ENCODE measurements at regions not wholly inside any gene's neighbourhood (a gene's known extent, or its start where the extent isn't known, plus 50 kb on each side); places are given as distances from the start of the nearest gene placed in this dataset.

DNA sequence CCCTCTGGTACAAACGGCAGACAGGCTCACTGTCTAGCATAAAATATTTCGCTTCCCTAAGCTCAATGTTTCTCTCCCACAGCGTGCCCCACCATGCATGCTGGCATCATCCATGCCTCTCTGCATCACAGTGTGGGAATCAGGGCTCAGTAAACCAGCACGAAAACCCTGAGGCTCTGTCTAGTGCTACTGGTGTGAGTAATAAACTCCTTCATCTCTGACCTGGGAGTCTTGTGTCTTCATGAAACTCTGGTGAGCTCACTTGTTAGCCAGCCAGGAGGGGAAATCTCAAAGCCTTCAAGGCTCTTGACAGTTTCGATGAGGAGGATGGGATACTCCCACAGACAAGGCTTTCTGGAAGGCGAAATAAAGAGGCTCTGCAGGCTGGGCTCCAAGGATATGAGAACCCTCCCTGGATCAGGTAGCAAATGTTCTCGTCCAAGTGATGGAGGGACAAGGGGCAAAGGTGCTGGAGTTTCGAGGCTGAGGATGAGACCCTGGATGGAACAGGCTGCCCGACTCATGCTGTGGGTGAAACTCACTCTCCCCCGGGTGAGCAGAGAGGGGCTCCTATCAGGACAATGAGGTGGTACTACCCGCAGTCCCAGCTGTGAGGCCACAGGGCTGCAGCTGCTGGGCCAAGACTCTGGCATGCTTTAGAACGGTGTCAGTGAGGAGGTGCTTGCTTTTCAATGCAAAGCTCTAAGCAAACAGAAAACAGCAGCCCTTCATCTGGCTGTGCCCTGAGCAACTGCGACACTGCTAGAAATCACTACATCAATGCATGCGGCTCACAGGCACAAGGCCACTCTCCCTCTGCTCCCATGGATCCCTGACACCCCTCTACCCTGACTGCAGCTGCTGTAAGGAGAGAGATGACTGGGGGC, 69.3 kb downstream of the SHANK2 start:
- Histone ChIP-seq H3K4me1 (ENCODE audit: control insufficient read depth, insufficient read depth, low read length) (no peaks in the 10 kb centered on the region), H3K9me3 (ENCODE audit: control insufficient read depth, insufficient read depth, low read depth, low read length) (no peaks in the 10 kb centered on the region), H3K36me3 (ENCODE audit: control insufficient read depth, insufficient read depth, low read length) (no peaks in the 10 kb centered on the region), H3K4me3 (ENCODE audit: low read depth in 2 of 2, low read length in 2 of 2) (no peak overlapping the region), H3K27ac (ENCODE audit: low read length) (no peak overlapping the region), H3K27me3 (ENCODE audit: control insufficient read depth, insufficient read depth, low read length) (peaks cover 3% of the 10 kb centered on the region; the same call in 1 of the 2 replicates)
- TF ChIP-seq SIN3A (IDR thresholded peaks at IDR 0.05; ENCODE audit: borderline replicate concordance, insufficient read depth, low read depth, low read length) (no peak), POLR2AphosphoS5 (IDR thresholded peaks at IDR 0.05; ENCODE audit: low read depth, low read length) (no peak), TCF7L2 (IDR thresholded peaks at IDR 0.05; ENCODE audit: low read depth, low read length) (no peak)
- TF ChIP-seq, protein P1, sequence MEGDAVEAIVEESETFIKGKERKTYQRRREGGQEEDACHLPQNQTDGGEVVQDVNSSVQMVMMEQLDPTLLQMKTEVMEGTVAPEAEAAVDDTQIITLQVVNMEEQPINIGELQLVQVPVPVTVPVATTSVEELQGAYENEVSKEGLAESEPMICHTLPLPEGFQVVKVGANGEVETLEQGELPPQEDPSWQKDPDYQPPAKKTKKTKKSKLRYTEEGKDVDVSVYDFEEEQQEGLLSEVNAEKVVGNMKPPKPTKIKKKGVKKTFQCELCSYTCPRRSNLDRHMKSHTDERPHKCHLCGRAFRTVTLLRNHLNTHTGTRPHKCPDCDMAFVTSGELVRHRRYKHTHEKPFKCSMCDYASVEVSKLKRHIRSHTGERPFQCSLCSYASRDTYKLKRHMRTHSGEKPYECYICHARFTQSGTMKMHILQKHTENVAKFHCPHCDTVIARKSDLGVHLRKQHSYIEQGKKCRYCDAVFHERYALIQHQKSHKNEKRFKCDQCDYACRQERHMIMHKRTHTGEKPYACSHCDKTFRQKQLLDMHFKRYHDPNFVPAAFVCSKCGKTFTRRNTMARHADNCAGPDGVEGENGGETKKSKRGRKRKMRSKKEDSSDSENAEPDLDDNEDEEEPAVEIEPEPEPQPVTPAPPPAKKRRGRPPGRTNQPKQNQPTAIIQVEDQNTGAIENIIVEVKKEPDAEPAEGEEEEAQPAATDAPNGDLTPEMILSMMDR (IDR thresholded peaks at IDR 0.05), result no peak
- TF ChIP-seq, protein P2, sequence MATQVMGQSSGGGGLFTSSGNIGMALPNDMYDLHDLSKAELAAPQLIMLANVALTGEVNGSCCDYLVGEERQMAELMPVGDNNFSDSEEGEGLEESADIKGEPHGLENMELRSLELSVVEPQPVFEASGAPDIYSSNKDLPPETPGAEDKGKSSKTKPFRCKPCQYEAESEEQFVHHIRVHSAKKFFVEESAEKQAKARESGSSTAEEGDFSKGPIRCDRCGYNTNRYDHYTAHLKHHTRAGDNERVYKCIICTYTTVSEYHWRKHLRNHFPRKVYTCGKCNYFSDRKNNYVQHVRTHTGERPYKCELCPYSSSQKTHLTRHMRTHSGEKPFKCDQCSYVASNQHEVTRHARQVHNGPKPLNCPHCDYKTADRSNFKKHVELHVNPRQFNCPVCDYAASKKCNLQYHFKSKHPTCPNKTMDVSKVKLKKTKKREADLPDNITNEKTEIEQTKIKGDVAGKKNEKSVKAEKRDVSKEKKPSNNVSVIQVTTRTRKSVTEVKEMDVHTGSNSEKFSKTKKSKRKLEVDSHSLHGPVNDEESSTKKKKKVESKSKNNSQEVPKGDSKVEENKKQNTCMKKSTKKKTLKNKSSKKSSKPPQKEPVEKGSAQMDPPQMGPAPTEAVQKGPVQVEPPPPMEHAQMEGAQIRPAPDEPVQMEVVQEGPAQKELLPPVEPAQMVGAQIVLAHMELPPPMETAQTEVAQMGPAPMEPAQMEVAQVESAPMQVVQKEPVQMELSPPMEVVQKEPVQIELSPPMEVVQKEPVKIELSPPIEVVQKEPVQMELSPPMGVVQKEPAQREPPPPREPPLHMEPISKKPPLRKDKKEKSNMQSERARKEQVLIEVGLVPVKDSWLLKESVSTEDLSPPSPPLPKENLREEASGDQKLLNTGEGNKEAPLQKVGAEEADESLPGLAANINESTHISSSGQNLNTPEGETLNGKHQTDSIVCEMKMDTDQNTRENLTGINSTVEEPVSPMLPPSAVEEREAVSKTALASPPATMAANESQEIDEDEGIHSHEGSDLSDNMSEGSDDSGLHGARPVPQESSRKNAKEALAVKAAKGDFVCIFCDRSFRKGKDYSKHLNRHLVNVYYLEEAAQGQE (IDR thresholded peaks at IDR 0.05; ENCODE audit: insufficient read depth in 1 of 2, low read depth in 2 of 2, low read length in 1 of 2), result no peak
- no peak for ATAC-seq
- in situ Hi-C loops (cut with HindIII; ENCODE audit: low pct_unique_long_range_greater_than_20kb, low sequenced_read_pairs) (no loop called here), intact Hi-C loops (cut with micrococcal nuclease; ENCODE audit: unreplicated experiment) (no loop called here)
- DNase-seq (ENCODE audit: low read depth, low spot score), result no peak
- ChIA-PET POLR2A (no interaction called here), CTCF (interaction anchor here (0.6 kb wide), 1 partner anchor 145 kb away, joined by 3 read pairs; no protein-coding TSS in a partner anchor)
- no TSS peak for BruUV-seq (replicated peaks)

DNA sequence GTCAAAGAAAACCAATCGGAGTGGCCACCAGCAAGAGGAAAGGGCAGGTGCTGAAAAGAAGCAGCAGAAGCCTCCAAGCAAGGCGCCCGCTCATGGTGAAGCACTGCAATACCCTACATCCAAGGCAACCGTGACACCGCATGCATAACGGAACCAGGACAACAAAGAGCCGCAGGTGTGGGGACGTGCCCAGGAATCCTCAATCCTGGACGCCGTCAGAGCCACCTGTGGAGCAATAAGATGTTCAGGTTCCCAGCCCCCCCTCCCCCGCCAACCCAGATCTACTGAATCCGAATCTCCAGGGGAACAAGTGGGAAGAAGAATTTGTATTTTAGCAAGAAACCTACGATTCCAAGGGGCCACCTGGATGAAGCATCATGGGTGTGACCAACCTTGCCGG, 70.8 kb downstream of the SHANK2 start:
- Histone ChIP-seq H3K27me3 (ENCODE audit: control insufficient read depth, insufficient read depth, low read length) (peaks cover 3% of the 10 kb centered on the region), H3K4me1 (ENCODE audit: control insufficient read depth, insufficient read depth, low read length) (no peaks in the 10 kb centered on the region), H3K9me3 (ENCODE audit: control insufficient read depth, insufficient read depth, low read depth, low read length) (peaks cover 8% of the 10 kb centered on the region; the same call in 1 of the 2 replicates), H3K36me3 (ENCODE audit: control insufficient read depth, insufficient read depth, low read length) (no peaks in the 10 kb centered on the region), H3K27ac (ENCODE audit: low read length) (no peak overlapping the region), H3K4me3 (ENCODE audit: low read depth in 2 of 2, low read length in 2 of 2) (no peak overlapping the region)
- ChIA-PET POLR2A (no interaction called here), CTCF (no interaction called here)
- in situ Hi-C loops (cut with HindIII; ENCODE audit: low pct_unique_long_range_greater_than_20kb, low sequenced_read_pairs), result no loop called here
- no TSS peak for BruUV-seq (replicated peaks)
- ATAC-seq (no peak), DNase-seq (ENCODE audit: low read depth, low spot score) (no peak)
- TF ChIP-seq TCF7L2 (IDR thresholded peaks at IDR 0.05; ENCODE audit: low read depth, low read length), result no peak
- no peak for TF ChIP-seq POLR2AphosphoS5 (IDR thresholded peaks at IDR 0.05; ENCODE audit: low read depth, low read length)
- TF ChIP-seq, protein P1 (IDR thresholded peaks at IDR 0.05), result no peak
- TF ChIP-seq SIN3A (IDR thresholded peaks at IDR 0.05; ENCODE audit: borderline replicate concordance, insufficient read depth, low read depth, low read length), result no peak
- TF ChIP-seq, protein P2 (IDR thresholded peaks at IDR 0.05; ENCODE audit: insufficient read depth in 1 of 2, low read depth in 2 of 2, low read length in 1 of 2), result no peak
- intact Hi-C loops (cut with micrococcal nuclease; ENCODE audit: unreplicated experiment), result no loop called here
